ENCODE measurements at regions not wholly inside any gene's neighbourhood (a gene's known extent, or its start where the extent isn't known, plus 50 kb on each side); places are given as distances from the start of the nearest gene placed in this dataset.

GRCh38 chr14:40985584-40985983 lies 621.1 kb upstream of the LRFN5 start (continued):
- TF ChIP-seq CEBPZ (IDR thresholded peaks at IDR 0.05; ENCODE audit: low read length) (no peak), YEATS4 (CRISPR knock-in tag; IDR thresholded peaks at IDR 0.05; ENCODE audit: borderline replicate concordance) (no peak), ZFP36L2 (CRISPR knock-in tag; IDR thresholded peaks at IDR 0.05) (no peak)

GRCh38 chr14:40983604-40984003 lies 623.1 kb upstream of the LRFN5 start:
- Histone ChIP-seq H3K9me3 (ENCODE audit: low read length) (peaks cover 83% of the 10 kb centered on the region), H3K4me3 (replicated peaks in 1 of 3; ENCODE audit: insufficient read depth in 1 of 3, low read depth in 2 of 3, low read length in 3 of 3) (no peak overlapping the region), H3K4me2 (ENCODE audit: low read depth, low read length) (no peak overlapping the region), H3K36me3 (replicated peaks in 1 of 2; ENCODE audit: control insufficient read depth in 1 of 2, insufficient read depth in 2 of 2, low read length in 2 of 2) (no peaks in the 10 kb centered on the region), H2AFZ (ENCODE audit: low read length) (no peak overlapping the region), H3K4me1 (ENCODE audit: insufficient read depth, low read length) (no peaks in the 10 kb centered on the region), H3K27ac (ENCODE audit: extremely low read length, insufficient read depth, low read length) (no peak overlapping the region), H3K27me3 (ENCODE audit: control insufficient read depth in 1 of 2, insufficient read depth in 2 of 2, low read length in 2 of 2) (no peaks in the 10 kb centered on the region), H3K79me2 (ENCODE audit: insufficient read depth, low read length) (no peaks in the 10 kb centered on the region), H4K20me1 (ENCODE audit: insufficient read depth, low read length) (no peaks in the 10 kb centered on the region), H3K9ac (ENCODE audit: insufficient read depth, low read depth, low read length) (no peak overlapping the region)
- BruUV-seq (replicated peaks), result no TSS peak
- intact Hi-C loops (cut with micrococcal nuclease; ENCODE audit: unreplicated experiment) (no loop called here), in situ Hi-C loops (cut with HindIII; ENCODE audit: extremely low pct_ligation_motif_present, low pct_unique_long_range_greater_than_20kb) (no loop called here)
- DNase-seq (ENCODE audit: low spot score), result no peak
- TF ChIP-seq TOPORS (CRISPR knock-in tag; IDR thresholded peaks at IDR 0.05), result no peak
- no peak for TF ChIP-seq CCAR2 (optimal IDR thresholded peaks at IDR 0.05; ENCODE audit: low read depth, low read length)
- no peak for TF ChIP-seq MXI1 (IDR thresholded peaks at IDR 0.05; ENCODE audit: borderline replicate concordance, low read depth, low read length)
- ChIA-PET CTCF (ENCODE audit: low intra/inter-chr PET ratio, low total read pairs) (no interaction called here), POLR2A (no interaction called here)
- no peak for FAIRE-seq
- no peak for ATAC-seq
- WGBS (ENCODE audit: low lambda C conversion rate), result 2% methylated on average over 3 of the region's 3 CpGs

Measured in HepG2 (cell line).